GM19372 (cell line): ENCODE measurements at regions not wholly inside any gene's neighbourhood (a gene's known extent, or its start where the extent isn't known, plus 50 kb on each side); places are given as distances from the start of the nearest gene placed in this dataset.

ENCODE experiments used
- ATAC-seq: cut with Tn5 transposase; IDR thresholded peaks from one replicate; pipeline ENCODE4 v1.9.1; 2021; ENCODE audit warnings: mild to moderate bottlenecking, low read depth, moderate library complexity; ENCODE audit not compliant: unreplicated experiment

DNA sequence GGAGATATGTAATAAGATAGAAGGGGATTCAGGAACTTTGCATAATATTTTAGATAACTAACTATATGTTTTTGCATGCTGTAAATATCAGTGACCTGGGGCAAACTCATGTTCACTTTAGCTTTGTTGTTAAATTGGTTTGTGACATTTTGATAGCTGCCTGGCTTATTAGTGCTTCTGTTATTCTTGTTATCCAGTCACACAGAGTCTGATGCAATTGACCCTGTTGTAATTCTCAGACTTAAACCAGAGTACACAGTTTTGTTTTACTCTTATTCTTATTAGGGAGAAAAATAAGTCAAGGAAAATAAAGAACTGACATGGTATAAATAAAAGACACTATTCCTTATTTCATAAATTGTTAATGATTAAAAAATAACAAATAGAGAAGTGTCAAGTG, 516.7 kb upstream of the SLIT2 start:
- ATAC-seq = no peak

- no peak for ATAC-seq
These were observed 521.6 kb upstream of the SLIT2 start for GRCh38 chr4:19729886-19730651.

- ATAC-seq = no peak
These were observed 522.9 kb upstream of the SLIT2 start for GRCh38 chr4:19728773-19729172.

DNA sequence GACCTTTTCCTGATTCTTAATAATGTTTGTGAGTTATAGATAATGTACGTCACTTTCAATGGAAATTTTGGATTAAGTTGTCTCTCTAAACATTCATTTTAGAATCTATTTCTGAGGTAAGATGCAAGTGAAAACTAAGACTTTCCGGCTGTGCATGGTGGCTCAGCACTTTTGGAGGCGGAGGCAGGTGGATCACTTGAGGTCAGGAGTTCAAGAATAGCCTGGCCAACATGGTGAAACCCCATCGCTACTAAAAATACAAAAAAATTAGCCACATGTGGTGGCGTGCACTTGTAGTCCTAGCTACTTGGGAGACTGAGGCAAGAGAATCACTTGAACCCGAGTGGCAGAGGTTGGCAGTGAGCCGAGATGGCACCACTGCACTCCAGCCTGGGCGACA, 524.6 kb upstream of the SLIT2 start:
- ATAC-seq = no peak

- no peak for ATAC-seq
These were observed 526.6 kb upstream of the SLIT2 start for GRCh38 chr4:19725130-19725529.

- no peak for ATAC-seq
These were observed 529.3 kb upstream of the SLIT2 start for GRCh38 chr4:19722404-19722803.

GRCh38 chr4:19721587-19721986, 530.1 kb upstream of the SLIT2 start:
- ATAC-seq = no peak

DNA sequence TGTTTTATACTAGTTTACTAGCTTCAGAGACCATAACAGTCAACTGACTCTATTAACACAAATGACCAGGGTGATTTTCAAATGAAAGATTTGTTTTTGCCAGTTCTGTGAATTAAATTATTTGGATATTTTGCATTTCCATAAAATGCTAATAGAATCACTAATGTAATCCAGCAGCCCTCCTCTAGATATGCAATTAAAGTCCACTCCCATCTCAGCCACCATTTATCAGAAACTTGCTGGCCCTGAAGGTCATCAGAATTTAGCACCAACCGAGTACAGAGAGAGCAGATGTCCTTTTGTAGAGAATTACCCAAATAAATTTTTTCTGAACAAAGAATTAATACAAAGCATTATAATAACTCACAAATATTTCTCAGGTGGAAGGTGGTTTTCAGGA, 531.1 kb upstream of the SLIT2 start:
- ATAC-seq = no peak

DNA sequence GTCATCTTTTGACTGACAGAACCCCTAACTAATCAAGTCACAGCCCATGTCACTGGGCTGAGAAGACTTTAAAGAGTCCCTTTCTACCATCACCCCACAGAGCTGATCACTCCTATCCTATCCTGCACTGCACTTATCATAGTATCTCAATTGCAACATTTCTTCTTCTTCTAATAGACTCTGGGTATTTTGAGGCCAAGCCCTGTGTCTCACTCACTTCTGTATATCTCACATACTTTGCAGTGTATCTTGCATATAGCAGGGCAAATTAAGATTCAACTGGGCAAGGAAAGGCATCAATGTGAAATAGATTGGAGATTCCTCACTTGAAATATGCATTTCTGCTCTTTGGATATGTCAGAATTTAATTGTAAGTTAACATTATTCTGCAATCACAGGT, 531.5 kb upstream of the SLIT2 start:
- no peak for ATAC-seq

- ATAC-seq = no peak
These were observed 539.8 kb upstream of the SLIT2 start for GRCh38 chr4:19711871-19712270.

GRCh38 chr4:19707876-19708275, 543.8 kb upstream of the SLIT2 start:
- ATAC-seq = no peak

DNA sequence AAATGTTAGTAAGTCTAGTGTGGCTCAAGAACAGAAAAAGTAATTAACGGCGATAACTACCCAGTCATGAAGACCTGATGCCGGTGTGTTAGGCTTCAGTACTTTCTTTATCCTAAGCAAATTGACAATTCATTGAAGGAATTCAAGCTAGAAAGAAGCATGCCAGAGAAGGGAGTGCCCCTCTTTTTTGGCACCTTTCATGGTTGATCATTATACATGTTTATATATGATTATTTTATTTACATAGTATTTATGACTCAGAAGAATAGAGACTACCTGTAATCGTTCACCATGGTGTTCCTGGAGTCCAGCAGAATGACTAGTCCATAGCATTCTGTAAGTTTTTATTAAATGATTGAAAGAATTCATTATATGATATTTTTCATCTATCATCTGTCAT, 548.3 kb upstream of the SLIT2 start:
- ATAC-seq = no peak

- no peak for ATAC-seq
These were observed 550.7 kb upstream of the SLIT2 start for GRCh38 chr4:19700992-19701391.

DNA sequence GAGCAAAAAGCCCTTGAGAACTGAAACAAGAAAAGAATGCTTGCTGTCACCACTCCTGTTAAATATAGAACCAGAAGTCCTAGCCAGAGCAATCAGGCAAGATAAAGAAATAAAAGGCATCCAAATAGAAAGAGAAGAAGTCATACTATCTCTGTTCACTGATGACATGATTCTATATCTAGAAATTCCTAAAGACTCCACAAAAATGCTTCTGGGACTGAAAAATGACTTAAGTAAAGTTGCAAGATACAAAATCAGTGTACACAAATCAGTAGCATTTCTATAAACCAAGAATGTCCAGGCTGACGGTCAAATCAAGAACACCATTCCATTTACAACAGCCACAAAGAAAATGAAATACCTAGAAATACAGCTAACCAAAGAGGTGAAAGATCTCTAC, 552.7 kb upstream of the SLIT2 start:
- no peak for ATAC-seq

DNA sequence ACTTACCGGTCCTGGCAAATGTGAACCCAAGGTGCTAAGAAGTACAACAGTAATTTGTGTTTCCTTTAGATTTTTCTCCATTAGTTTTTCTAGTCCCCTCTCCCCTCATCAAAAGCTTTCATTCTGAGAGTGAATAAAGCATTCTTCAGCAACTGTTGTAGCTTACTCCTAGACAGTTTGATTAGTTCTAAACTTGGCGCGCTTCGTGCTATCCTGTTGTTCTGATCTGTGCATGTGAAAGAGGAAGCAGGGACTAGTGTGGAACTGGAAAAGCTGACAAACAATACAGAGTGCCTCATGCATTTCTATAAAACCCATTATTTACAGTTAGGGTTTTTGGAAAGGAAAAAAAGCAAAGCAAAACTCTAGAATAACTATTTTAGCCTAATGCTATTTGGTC, 556.9 kb upstream of the SLIT2 start:
- no peak for ATAC-seq

GRCh38 chr4:19693936-19694570, 557.7 kb upstream of the SLIT2 start:
- ATAC-seq = no peak

DNA sequence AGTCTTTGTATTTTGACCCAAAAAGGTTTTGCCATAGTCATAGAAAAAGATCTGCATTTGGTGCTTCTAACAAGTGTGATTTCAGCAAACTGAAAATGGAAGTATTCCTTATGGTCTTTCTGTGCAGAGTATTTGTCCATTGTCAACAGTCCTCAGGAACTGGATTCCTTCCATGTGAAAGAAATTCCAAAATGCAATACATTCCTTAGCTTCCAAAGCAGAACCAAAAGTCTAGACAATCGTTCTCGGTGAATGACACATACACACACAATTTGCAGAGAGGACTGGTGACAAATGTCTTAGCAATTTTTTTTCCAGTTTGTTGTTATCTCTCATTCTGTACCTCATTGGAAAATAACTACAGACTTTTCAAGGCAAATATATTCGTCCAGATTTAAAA, 562.2 kb upstream of the SLIT2 start:
- no peak for ATAC-seq

- ATAC-seq = no peak
These were observed 565.2 kb upstream of the SLIT2 start for GRCh38 chr4:19686456-19686855.

DNA sequence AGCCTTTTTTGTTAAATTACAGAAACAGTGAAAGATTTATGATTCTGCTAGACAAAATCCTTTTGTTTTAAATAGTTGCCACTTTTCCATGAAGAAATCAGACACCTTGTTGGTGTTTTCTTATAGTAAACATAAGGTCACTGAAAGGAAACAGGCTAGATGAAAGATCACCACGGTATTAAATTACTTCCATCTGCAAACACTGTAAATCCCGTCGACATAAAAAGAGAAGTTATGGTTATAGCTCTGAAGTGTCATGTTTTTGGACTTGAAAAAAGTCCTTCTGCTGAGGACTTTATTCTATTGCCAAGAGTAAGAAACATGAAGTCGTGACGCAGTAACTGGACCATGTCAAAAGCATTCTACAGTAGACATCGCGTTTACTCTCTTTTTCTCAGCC, 567.6 kb upstream of the SLIT2 start:
- ATAC-seq = no peak

- no peak for ATAC-seq
These were observed 568.3 kb upstream of the SLIT2 start for GRCh38 chr4:19683426-19683825.

- ATAC-seq = no peak
These were observed 574.5 kb upstream of the SLIT2 start for GRCh38 chr4:19677211-19677610.

DNA sequence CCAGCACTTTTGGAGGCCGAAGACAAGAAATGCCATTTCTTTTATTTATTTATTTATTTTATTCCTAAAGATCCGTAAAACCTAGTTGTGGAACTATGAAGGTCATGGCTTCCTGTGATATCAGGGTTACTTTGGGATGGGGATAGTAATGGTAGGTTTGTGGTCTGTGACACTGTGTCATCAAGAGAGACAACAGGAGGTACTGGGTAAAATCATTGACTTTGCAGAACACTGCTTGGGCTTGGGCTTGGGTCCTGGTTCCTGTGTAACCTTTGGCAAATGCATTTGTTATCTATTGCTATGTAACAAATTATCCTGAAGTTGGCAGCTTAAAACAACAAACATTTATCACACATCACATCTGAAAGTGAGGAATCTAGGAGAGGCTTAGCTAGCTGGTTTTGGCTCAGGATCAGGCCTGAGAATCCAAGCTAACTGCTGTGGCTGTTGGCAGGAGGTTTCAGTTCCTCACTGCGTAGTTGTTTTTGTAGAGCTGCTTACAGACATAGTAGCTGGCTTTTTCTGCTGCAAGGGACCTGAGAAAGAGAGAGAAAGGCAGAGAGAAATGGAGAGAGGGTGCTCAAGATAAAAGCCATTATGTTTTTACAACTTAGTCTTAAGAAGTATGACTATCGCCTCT, 576.4 kb upstream of the SLIT2 start:
- ATAC-seq = no peak
